Hematopoietic multipotent progenitor cell (in vitro differentiated cells): ENCODE measurements at regions not wholly inside any gene's neighbourhood (a gene's known extent, or its start where the extent isn't known, plus 50 kb on each side); places are given as distances from the start of the nearest gene placed in this dataset.
A peak's percentile ranks its signal among the peaks of the same experiment; 100 is the strongest.

Experiments
- DNase-seq, 3 donors: peaks; one replicate each; pipeline ENCODE4 v3.0.0-alpha.2; 2011 to 2015; ENCODE audit warnings: low read depth in 2 of 3, low spot score in 2 of 3

DNA sequence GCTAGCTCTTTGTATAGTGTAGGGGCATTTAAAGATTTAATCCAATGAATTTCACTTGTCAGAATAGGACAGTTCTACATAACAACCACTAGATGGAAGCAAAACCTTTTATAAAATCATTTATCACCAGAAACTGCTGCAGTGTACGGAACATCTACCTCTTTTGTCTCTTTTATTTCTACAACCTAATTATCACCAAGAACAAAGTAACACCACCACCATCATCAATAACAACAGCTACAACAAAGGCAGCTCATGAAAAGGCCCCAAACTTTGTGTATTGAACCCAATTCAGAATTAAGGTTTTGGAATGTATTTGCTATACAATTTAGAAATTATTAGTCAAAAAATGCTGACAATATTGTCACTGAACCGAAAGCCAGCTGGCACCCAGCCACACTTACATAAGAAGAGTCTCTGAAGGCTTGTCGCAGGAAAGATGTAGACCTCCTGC, 260.9 kb upstream of the RPS6KA3 start:
- peak in 1 of 3 donors; percentile 46 for DNase-seq

DNA sequence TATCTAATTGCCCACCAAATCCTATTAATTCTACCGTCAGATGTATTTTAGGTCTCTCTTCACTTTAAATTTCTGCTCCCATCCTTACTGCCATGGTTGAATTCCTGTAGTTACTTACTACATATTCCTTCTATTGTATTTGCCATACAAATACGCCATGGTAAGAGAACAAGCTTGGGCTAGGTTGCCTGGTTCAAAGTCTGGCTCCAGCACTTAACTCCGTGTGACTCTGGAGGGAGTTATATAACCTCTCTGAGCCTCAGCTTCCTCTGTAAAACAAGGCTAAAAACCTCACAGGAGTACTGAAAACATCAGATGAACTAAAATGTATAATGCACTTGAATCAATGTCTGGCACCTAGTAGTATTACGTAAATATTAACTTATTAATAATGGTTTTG, 260.3 kb upstream of the RPS6KA3 start:
- DNase-seq = no peak

- DNase-seq = peak in 1 of 3 donors; percentile 17
These were observed 257.1 kb upstream of the RPS6KA3 start for GRCh38 chrX:20523626-20524312.

- DNase-seq = no peak
These were observed 255.7 kb upstream of the RPS6KA3 start for GRCh38 chrX:20522420-20522819.

DNA sequence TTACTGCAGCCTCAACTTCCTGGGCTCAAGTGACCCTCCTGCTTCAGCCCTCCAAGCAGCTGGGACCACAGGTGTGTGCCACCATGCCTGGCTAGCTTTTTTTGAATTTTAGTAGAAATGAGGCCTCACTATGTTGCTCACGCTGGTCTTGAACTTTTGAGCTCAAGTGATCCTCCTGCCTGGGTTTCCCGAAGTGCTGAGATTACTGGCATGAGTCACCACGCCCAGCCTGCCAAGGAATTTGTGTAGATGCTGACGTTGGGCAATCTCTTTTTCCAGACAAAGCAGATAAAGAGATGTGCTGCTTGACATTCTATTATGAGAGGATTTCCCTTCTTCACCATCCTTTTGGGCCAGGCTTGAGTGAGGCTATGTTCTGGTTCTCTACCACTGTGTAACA, 254.5 kb upstream of the RPS6KA3 start:
- no peak for DNase-seq

DNA sequence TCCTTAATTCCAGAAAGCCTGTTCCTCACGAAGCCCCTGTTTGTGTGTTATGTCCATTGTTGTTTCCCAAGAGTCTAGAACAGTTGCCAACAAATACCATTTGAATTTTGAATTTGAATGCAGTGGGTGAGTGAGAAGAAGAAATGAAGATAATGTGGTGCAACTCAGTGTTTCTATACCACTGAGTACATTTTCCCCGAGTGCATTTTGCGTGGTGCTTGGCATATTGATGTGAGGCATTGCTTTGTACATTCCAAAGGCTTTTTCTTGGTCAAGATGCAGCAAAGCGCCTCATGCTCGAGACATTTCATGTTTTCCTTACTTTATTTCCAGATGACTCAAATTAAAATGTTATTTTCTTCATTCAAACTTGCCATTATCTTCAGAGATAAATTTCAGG, 253.1 kb upstream of the RPS6KA3 start:
- no peak for DNase-seq

GRCh38 chrX:20519146-20519545, 252.4 kb upstream of the RPS6KA3 start:
- DNase-seq = no peak

DNA sequence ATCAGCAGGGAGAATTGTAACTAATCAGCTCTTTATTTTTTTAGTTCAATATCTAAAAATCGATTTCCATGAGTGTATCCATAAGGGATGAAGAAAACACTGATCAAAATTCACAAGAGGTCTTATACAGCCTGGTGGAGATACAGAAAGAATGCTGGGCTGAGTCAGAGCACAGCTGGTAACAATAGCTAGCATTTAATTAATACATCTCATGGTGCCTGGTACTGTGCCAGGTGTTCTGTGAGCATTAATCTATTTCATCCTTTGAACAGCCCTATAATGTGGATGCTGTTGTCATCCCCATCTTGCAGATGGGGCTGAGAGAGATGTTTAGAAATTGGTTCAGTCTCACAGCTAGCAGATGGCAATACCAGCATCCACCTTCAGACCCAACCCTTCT, 250.9 kb upstream of the RPS6KA3 start:
- DNase-seq = no peak

GRCh38 chrX:20515841-20516461, 249.2 kb upstream of the RPS6KA3 start:
- DNase-seq = peak in 2 of 3 donors; percentile 40 to 56

DNA sequence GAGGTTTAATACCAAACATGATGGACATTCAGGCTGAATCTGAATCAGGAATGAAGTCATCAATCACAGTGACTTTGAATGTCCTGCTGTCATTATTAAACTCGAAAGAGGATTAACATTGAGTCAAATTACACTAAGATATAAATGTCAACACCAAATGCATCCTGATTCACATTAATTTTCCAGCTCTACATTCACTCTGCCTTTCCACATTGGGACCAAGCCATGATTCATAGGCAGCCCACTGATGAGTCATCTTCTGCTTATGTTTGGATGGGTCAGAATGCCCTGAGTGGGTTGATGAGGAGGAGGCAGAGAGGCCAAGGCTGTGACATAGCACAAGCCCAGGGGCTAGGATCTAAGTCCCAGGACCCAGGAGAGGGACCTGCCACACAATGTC, 247.6 kb upstream of the RPS6KA3 start:
- DNase-seq = no peak

GRCh38 chrX:20513185-20513584, 246.5 kb upstream of the RPS6KA3 start:
- no peak for DNase-seq

DNA sequence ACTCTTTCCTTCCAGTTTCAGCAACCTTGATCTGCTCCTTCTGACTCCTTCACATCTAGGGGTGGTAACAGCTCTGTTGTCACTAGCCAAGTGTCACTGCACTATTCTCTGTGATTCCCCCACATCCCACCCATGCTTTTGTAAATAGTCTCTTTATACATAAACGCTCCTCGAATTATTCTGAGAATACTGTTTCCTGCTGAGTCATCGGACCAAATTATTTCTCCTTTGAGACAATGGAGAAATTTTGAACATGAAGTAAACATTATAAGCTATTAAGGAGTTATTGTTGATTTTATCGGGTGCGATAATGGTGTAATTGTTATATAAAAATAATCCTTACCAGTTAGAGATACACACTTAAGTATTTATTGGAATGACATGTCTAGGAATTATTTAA, 245.1 kb upstream of the RPS6KA3 start:
- no peak for DNase-seq

- no peak for DNase-seq
These were observed 241.4 kb upstream of the RPS6KA3 start for GRCh38 chrX:20507901-20508620.

- no peak for DNase-seq
These were observed 240.0 kb upstream of the RPS6KA3 start for GRCh38 chrX:20506739-20507138.

- DNase-seq = no peak
These were observed 234.2 kb upstream of the RPS6KA3 start for GRCh38 chrX:20500949-20501348.

GRCh38 chrX:20500171-20500865, 233.6 kb upstream of the RPS6KA3 start:
- no peak for DNase-seq

DNA sequence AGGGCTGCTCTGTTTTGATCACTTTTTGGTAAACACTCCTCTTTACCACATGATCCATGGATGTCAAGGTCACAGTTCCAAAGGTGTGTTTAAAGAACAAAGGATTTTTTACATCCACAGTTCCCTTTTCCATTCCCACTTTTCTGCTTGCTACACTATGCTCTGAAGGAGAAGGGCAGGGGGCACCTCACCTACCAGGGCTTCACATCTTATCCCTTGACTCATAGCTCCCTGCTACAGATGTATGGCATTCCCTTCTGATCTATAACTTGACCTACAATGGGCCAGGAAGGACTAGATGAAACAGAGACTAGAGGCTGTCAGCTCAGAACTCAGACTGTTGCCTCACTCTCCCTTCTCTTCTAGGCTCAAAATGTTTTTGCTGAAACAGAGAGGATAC, 233.1 kb upstream of the RPS6KA3 start:
- DNase-seq = no peak

DNA sequence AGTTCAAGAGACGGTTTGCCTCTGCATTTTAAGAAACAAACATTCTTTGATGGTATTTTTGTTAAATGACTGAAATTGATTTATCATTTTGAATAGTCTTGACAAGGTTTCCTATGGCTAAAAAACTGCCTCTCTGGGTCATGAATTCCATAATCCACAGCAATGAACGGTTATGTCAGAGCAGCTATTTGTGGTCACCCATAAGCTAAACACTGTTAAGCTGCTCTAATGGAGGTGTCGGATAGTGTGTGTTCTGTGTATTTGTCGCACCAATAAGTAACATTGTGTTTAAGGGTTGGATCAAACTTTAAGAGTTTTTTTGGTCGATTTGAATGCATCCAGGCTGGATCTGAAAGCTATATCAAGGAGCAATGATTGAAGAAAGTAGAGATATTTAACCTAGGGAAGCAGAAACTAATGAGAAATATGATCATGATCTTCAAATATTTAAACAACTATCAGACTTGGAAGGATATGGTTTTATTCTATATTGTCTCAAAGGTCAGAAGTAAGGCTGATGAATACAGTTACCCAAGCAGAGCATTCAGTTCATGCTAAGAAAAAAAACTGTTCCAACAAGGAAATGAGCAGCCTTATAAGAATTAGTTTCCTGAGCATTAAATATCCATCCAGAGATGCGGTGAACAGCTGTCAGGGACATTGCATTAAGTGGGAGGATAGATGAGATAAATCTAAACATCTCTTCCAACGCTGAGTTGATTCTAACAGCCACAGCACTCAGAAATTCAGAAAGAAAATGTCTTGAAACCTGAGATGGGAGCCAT, 232.3 kb upstream of the RPS6KA3 start:
- no peak for DNase-seq

GRCh38 chrX:20495575-20495974, 228.9 kb upstream of the RPS6KA3 start:
- no peak for DNase-seq

- no peak for DNase-seq
These were observed 221.8 kb upstream of the RPS6KA3 start for GRCh38 chrX:20488473-20488872.

GRCh38 chrX:20487227-20487626, 220.5 kb upstream of the RPS6KA3 start:
- DNase-seq = peak in 1 of 3 donors; percentile 2
